Medulla oblongata (tissue), 1 donor: ENCODE measurements at regions not wholly inside any gene's neighbourhood (a gene's known extent, or its start where the extent isn't known, plus 50 kb on each side); places are given as distances from the start of the nearest gene placed in this dataset.

ENCODE experiments used
- DNase-seq: peaks from one replicate; pipeline ENCODE4 v3.0.0-alpha.2; 2015; ENCODE audit errors: extremely low spot score

GRCh38 chr14:62143245-62143644 is 381.0 kb downstream of the SNAPC1 start:
- no peak for DNase-seq

- DNase-seq, result no peak
Measured at GRCh38 chr14:62144863-62145262, 382.6 kb downstream of the SNAPC1 start.

DNA sequence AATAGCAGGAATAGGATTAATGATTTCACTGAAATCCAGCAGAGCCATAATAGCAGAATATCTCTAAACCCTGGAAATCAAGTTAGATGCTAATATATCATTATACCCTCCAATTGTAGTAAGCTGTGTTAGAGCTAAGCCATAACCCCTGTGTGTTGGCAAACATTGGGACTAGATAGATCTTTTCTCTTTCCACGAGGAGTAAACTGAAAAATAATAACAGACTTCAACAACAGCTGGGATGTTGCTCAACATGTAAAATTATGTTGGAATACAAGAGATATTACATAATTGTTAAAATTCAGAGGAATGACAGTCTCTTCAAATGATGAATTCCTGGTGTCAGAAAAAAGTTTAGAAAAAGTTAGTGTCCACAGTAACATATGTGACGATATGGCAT is 383.8 kb downstream of the SNAPC1 start:
- DNase-seq, result no peak

GRCh38 chr14:62156052-62156451 is 393.8 kb downstream of the SNAPC1 start:
- DNase-seq, result no peak

- no peak for DNase-seq
Measured at GRCh38 chr14:62158779-62159178, 396.6 kb downstream of the SNAPC1 start.

- no peak for DNase-seq
Measured at GRCh38 chr14:62159314-62159713, 397.1 kb downstream of the SNAPC1 start.

- peak; percentile 57 for DNase-seq
Measured at GRCh38 chr14:62162998-62163589, 400.9 kb downstream of the SNAPC1 start.

GRCh38 chr14:62168564-62169155 is 406.4 kb downstream of the SNAPC1 start:
- no peak for DNase-seq

- peak; percentile 68 for DNase-seq
Measured at GRCh38 chr14:62179367-62180018, 417.3 kb downstream of the SNAPC1 start.

DNA sequence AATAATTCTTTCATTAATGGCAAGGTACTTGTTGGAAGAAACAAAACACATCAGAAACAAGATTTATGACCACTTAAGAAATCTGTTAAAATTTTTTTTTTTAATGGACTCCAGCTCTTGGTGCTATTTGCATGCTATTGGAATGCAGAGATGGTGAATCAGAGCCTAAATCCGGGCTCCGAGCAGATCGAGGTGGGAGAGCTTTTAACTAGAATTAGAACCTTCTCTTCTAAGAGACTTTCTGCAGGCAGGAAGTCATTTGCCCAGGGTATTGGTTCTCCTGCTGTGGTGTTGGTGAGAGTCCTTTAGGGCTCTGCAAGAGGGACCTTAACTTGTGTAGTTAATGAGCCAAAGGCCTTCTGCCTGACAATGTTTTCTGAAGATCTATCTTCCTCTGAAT is 419.4 kb downstream of the SNAPC1 start:
- no peak for DNase-seq

DNA sequence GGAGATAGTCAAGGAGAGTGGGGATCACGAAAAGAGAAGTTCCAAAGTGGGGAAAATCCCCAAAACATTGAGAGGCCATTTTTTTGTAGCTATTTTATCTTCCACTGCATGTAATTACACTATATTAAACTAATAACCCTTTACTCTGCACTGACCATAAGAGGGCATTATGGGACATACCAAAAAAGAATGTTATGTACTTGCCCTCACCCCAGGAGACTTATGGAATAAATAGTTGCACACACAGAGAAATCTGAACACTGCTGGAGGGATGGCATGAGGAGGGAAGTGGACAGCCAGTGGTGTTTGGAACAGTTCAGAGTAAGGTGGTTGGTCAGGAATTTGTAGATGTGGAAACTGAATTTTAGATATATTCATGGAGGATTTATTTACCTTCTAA is 422.9 kb downstream of the SNAPC1 start:
- DNase-seq, result no peak

- DNase-seq, result no peak
Measured at GRCh38 chr14:62187265-62187664, 425.0 kb downstream of the SNAPC1 start.

- DNase-seq, result no peak
Measured at GRCh38 chr14:62189698-62190097, 427.5 kb downstream of the SNAPC1 start.

- DNase-seq, result no peak
Measured at GRCh38 chr14:62206456-62206855, 444.2 kb downstream of the SNAPC1 start.

- DNase-seq, result no peak
Measured at GRCh38 chr14:62209287-62209899, 447.2 kb downstream of the SNAPC1 start.

DNA sequence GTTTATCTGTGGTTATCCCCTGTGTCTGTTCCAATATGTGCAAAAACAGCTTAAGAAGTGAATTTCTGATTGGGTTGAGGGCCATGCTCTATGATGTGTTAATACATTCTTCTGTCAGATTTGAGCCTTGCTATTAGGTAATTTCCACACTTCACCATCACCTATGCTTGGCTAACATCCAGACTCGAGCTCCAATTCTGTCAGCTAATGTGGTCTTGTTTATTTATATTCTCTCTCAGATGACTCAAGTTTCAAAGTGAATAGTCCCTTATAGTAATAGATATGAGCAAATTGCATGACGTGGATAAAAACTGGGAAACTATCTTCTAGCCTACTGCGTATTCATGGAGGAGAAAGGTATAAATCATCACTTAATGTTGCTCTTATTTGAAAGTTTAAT is 451.3 kb downstream of the SNAPC1 start:
- DNase-seq, result no peak

DNA sequence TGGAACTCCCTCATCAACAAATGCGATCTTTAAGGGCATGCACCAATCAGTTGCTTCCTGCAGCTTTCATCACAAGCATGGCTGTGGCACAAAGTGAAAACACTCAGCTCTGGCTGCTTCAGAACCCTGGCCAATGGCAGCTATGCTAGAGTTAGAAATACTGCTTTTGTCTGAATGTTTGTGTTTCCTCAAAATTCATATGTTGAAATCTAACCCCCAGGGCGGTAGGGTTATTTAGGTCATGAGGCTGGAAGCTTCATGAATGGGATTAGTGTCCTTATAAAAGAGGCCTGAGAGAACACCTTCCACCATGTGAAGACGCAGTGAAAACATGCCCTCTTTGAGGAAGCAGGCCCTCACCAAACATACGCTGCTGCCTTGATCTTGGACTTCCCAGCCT is 453.9 kb downstream of the SNAPC1 start:
- DNase-seq, result no peak

- DNase-seq, result no peak
Measured at GRCh38 chr14:62234849-62235248, 472.6 kb downstream of the SNAPC1 start.

- no peak for DNase-seq
Measured at GRCh38 chr14:62244221-62244620, 482.0 kb downstream of the SNAPC1 start.

GRCh38 chr14:62247266-62247665 is 485.0 kb downstream of the SNAPC1 start:
- no peak for DNase-seq

DNA sequence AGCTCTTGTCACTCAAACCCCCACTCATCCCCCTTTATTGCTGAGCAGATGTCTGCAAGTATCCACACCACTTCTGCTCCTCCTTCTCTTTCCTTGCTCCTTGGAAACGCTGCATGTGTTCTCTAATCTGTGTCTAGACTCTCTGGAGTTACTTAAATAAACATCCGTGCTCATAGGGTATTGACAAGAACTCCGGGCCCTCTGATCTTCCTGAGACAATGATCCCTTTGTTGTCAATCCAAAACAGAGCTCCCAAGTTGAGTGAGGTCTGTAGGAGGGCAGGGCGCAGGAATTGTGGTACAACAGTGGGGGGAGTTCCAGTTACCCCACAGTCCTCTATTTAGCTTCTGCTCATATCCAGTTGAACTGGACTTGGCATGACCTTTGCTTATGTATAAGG is 489.0 kb downstream of the SNAPC1 start:
- DNase-seq, result no peak

DNA sequence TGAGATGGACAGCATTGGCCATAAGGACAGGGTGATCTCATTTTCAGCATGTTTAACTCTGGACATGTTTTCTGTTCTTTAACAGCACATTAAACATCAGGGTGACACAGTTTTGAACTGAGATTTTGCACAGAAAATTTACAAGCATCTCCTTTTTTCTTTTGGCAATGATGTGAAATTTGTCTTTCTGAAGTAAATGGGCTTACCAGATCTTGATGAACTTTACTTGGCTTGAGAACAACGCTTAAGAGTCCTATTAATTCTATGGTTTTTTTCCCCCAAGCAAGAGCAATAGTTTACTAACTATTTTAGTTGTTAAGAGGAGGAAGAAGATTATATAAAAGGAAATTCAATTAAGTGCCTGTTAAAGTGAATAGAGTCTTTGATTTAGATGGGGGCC is 491.0 kb downstream of the SNAPC1 start:
- DNase-seq, result no peak

DNA sequence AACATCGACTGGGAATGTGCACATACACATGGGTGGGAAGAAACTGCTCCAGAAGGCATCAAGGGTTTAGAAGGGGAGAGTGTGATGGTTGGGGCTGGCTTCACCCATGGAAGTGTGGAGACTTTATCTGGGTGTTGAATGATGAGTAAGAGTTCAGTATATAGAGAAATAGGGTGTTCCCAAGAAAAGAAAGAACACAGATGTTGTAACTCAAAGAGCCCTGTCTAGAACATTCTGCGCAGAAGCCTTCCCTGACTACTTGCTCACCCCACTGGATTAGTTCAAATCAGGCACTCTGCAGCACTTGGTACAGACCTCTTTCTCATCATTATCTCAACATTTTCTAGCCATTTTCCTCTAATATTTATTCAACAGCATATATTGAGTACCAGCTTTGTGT is 491.7 kb downstream of the SNAPC1 start:
- DNase-seq, result no peak
